OCI-M2 (cell line): ENCODE measurements at regions not wholly inside any gene's neighbourhood (a gene's known extent, or its start where the extent isn't known, plus 50 kb on each side); places are given as distances from the start of the nearest gene placed in this dataset.

Source experiments
- DNase-seq: peaks from one replicate; lab custom pipeline; 2025; ENCODE audit not compliant: unreplicated experiment; lab: John Stamatoyannopoulos, UW

DNA sequence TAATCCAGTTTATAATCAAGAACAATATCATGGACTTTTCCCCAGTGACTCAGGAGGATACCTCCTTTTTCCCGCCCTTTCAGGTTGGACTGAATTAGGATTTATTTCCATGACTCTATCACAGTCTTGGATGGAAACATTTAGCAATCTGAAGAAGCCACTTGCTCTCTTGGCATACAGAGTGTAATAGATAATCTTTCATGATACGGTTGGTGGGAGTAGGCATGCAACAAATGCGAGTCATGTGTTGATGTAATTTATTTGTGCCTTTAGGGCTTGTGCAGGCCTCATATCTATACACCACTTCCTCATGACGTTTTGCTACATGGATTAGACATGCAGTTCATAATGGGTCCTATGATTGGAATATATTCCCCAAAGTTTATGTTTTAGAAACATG is 54.2 kb upstream of the MCTP2 start:
- no peak for DNase-seq

DNA sequence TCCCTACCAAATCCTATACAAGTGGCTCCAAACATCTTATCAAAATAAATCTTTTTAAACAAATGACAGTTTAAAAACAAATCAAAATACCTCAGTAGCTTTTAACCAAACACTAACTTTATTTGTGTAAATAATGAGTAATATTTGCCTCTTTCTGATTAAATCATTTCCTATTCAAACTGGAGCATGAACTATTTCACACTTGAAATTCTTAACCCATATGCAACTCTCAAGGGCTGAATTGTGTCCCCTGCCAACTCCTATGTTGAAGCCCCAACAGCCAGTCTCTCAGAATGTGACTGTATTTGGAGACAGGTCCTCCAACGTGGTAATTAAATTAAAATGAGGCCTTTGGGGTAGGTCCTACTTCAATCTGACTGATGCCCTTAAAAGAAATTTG is 55.9 kb upstream of the MCTP2 start:
- no peak for DNase-seq

DNA sequence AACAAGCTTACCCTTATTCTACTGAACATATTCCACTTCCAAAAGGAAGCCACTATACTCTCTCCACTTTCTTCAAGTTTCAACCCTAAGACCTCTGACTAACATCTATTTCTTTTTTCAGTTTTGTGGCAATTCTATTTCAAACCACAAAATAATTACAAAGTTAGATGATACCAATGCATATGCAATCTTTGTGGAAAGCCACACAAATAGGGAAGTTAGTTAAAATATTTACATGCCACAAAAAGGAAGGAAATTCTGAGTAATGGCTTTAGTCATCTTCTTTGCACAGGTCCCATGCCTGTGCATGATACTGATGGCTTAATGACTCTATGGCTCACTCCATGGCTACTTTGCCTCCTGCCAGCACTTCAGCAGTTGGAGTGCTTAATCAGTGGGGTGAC is 57.0 kb upstream of the MCTP2 start:
- no peak for DNase-seq

DNA sequence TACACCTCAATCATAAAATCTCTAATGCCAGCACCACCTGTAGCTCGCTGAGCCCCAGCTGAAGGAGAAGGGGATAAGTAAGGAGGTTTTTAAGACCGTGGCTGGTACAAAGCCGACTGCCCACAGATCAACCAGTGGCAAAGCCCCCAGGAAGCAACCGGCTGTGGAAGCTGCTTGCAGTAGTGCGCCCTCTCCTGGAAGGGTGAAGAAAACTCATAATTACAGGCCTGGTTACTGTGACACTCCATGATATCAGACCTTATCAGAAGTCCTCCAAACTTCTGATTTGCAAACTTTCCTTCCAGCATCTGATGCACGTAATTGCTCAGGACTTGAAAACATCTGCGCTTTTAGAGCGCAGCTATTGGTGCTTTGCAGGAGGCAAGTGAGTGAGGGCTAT is 63.1 kb upstream of the MCTP2 start:
- DNase-seq = no peak

DNA sequence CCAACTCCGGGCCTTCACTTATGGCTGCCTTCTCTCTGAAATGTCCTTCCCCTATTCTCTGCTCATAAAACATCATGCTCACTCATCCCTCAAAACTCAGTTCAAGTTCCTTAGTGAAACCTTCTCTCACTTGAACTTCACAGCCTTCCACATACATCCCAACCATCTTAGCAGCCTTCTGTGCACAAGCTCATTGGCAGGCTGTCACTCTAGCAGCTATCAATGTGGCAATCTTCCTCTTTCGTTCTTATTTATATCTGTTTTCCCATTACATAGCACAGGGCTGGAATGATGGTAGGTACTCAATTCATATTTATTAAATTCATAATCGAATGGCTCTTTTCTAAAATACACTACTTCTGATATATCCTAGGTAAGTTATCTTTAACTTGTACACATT is 66.4 kb upstream of the MCTP2 start:
- no peak for DNase-seq

DNA sequence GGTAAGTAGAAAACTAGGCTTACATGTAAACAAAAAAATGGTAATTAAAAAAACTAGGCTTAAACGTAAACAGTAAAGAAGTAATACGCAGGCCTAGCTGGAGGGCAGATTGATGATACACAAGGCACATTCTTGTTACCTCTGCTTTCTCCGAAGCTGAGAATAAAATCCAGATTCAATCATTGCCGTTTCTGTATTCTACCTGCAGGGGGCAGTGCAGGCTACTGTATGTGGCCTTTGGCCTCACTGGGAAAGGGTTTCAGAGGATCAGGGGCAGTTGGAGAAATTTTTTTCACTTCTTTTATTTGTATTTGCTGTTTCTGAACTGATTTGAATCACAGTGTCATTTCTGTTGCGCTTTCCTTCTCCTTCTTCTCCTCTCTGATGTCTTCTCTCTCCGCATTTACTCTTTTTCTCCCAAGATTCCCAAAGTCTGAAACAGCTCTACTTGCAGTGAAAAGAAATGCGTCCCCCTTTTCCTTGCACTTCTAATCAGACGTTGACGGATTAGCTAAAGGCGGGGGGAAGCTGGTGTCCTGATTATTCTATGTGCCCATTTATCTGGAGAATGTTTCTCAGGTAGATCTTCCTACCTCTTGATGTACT is 67.1 kb upstream of the MCTP2 start:
- no peak for DNase-seq

DNA sequence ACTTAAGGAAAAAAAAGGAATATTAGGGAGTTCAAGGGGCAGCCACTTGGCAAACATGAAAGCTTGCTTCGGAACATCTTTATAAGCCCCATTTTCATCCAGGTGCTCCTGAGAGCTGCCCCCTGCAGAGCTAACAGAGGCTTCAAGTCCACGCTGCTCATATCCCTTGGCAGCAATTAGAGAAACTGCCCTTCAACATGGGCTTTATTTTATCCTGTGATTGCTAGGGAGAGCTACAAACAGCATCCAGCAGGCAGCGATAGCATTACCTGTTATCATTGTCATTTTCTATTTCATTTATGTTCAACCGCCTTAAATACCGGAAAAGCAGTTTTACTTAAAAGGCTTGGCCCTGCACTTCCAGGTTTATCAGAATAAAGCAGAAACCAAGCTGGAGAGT is 68.4 kb upstream of the MCTP2 start:
- no peak for DNase-seq

DNA sequence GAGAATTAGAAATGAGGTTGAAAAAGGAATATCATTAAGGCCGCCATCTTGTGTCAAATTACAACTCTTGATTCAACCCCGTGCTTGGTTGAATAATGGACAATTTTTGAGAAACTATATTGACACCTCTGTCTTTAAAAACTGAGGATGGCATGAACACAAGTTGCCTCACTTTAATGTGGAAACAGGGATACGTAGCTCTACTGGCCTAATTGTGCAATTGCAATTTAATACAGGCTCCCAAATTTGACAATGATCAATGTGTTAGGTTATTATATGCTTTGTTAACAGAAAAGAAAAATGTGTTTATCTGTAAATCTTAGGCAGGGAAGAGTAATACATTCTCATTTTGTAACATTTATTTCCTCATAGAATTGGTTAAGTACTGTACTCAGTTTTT is 77.1 kb upstream of the MCTP2 start:
- DNase-seq = no peak

DNA sequence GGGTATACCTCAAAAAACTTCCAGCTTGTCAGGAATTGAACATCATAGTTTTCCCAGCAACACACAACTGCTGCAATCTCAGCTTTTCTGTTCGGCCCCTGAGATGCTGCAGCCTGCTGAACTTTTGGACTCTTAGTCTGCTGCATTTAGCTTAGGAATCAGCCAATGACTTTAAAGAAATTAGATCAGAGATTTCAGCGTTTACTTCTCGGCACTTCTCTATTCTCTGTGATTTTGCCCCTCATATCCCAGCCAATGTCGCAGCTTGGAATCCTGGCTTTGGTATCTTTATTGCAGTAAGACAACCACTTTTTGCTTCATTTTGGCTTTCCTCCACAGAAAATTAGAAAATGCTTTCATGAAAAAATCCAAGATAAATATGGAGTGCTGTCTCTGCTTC is 86.3 kb upstream of the MCTP2 start:
- no peak for DNase-seq

DNA sequence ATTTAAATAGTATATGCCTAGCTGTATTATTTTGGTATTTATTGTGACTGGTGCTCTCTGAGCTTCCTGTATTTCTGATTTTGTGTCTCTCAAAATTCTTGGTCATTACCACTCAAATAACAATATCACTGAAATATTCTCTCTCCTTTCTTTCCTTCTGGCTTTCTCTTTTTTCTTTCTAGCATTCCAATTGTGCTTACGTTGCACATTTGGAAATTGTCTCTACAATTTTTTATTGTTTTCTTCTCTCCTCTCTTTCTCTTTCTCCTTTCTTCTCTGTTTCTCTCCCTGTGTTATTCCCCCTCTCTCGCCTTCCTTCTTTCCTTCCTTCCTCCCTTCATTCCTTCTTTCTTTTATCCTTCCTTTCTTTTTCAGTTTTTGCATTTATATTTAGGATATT is 89.6 kb upstream of the MCTP2 start:
- DNase-seq = no peak

DNA sequence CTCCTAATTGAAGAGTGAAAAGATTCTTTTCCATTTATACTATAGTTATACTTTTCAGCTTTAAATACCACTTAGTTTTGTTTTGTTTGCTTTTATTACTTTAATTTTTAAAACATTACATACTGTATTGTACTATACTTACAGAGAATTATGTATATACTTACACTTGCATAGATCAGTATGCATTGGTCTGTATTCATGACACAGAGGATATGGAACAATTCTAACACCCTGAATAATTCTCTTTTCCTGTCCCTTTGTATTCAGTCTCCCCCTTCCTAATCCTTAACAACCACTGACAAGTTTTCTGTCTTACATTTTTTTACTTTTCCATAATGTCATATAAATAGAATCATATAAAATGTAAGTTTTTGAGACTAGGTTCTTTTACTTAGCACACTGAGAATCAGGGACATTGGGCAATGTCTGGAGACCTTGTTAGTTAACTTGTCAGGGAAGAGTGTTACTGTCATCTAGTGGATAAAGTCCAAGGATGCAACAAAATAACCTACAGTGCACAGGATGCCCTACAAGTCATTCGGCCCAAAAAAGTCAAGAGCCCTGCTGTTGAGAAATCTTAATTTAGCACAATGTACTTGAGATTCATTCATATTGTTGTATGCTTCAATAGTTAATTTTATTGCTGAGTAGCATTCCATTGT is 95.7 kb upstream of the MCTP2 start:
- no peak for DNase-seq

DNA sequence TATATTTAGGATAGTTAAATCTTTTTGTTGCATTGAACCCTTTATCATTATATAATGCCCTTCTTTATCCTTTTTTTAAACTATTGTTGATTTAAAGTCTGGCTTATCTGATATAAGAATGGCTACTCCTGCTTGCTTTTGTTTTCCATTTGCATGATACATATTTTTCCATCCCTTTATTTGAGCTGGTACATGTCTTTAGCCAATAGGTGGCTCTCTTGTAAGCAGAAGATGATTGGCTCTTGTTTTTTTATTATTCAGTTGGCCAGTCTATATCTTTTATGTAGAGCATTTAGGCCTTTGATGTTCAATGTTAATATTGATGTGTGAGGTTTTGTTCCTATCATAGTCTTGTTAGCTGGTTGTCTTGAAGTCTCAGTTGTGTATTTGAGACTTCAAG is 99.5 kb upstream of the MCTP2 start:
- no peak for DNase-seq

DNA sequence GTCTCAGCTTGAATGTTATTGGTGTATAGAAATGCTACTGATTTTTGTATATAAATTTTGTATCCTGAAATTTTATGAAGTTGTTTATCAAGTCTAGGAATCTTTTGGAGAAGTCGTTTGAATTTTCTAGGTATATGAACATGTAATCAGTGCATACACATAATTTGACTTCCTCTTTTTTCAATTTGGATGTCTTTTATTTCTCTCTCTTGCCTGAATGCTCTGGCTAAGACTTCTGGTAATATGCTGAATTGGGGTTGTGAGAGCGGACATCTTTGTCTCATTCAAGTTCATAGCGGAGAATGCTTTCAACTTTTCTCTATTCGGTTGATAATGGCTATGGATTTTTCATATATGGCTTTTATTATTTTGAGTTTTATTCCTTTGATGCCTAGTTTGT is 100.9 kb upstream of the MCTP2 start:
- DNase-seq = no peak

DNA sequence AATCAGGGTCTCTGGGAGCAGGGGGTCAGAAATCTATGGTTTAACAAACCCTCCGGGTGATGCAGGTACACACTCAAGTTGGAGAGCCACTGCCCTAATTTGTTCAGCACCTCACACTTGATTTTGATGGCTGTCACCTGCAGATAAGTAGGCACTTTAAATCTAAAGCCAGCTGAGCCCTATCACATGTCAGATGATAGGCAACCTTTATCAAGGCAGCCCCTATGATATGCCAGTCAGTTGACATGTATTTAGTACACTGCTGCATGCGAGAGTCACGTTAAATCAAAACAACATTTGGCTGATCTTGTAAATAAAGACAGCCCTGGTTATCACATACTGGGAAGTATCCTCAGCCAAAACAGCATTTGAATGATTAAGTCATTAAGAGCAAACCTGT is 104.4 kb upstream of the MCTP2 start:
- DNase-seq = no peak

DNA sequence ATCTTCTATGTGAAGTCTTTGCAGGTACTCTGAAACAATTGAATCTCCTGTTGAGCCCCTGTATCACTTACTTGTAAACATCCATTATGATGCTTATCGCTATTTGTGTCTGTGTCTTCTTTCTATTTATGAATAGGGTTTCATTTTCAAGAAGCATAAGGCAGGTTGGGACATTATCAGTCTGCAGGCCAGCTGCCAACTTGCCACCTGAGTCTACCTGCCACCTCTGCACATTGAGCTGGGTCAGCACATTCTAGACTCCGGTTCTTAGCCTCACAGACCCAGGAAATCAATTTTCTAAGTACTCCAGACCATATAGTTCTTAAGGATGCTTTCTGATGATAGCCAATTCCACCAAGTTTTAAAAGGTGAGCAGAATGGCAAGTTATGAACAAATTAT is 105.7 kb upstream of the MCTP2 start:
- no peak for DNase-seq

DNA sequence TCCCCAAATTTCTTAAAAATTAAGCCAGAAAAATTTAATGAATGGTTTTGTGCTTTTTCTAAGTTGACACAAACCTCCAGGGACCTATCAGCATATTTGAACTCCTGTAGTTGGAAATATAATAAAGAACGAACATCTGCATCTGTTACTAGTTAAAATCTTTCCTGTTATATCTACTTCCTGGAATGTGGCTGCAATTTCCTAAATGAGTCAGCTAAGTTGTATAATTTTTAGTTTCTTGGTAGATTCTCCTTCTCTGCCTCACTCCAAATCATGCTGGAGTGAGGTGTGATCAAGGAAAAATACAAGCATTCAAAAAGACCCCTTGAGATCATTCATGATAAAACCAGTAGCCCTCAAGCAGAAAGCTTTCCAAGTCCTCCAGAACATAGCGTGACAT is 106.2 kb upstream of the MCTP2 start:
- no peak for DNase-seq

DNA sequence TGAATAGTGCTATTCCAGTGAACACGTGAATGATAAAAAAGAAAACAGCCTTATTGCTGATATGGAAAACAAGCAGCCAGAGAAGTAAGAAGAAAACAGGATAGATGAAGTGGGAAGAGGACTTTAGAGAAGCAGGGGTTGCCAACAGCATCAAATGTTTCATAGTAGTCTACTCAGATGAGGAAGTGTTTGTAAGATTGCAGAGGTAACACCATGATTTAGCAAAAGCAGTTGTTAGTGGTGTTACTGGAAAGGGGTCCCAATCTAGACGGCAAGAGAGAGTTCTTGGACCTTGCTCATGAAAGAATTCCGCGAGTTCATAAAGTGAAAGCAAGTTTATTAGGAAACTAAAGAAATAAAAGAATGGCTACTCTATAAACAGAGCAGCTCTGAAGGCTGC is 108.8 kb upstream of the MCTP2 start:
- DNase-seq = no peak

DNA sequence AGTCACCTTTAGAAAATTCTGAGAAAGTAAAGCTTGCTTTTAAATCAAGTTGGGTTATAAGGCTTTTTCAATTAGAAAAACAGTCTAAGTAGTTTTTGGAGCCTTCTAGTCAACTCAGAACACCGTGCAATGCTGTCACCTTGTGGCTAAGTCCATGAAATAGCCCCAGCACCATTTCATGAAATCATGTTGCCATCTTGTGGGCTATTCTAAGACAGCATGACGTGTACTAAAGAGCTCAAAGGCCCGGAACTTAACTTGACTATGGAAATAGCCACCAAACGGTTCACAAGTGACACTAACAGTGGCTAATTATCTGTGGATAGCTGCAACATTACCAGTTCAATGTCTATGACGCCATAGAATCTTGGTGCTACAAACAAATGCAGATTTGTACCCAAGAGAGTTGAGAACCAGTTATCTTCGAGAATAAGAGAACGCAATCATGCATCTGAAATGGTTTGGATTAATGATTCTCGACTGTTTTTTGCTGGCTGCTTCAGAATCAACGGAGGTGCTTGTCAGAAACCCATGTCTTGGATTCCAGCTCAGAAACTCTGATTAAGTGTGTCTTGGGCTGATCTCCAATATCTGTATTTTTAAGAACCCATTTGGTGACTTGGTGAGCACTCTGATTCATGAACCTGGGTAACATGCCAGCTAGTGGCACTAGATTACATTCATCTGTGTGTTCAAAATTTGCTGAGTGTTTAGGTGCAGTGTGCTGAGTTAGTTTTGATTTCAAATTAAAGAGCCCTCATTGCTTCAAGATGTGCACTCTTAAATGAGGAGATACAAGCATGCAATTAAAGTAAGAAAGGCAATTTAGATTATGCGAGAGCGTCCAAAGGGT is 111.2 kb upstream of the MCTP2 start:
- peak; percentile 18 for DNase-seq

DNA sequence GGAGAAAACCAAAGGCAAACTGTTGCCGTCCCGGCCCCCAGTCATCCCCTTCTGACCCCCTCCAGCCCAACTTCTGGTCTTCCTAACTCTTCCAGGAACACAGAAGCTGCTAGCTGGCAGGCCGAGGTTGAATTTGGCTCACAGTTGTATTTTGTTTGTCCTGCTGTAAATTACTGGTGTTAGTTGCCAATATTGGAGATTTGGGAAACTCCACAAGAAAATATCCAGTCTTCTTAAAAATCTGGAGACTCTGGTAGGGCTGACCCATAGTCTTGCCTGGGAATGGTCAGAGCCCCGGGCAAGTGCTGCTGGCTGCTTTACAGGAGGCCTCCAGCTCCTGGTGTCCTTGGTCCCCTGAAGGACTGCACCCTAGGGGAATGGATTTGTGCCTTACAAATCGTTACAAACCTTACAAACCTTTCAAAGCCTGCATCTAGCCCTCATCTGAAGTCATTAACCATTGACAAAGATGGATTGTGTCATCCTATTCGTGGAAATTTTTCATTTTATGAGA is 112.0 kb upstream of the MCTP2 start:
- no peak for DNase-seq

DNA sequence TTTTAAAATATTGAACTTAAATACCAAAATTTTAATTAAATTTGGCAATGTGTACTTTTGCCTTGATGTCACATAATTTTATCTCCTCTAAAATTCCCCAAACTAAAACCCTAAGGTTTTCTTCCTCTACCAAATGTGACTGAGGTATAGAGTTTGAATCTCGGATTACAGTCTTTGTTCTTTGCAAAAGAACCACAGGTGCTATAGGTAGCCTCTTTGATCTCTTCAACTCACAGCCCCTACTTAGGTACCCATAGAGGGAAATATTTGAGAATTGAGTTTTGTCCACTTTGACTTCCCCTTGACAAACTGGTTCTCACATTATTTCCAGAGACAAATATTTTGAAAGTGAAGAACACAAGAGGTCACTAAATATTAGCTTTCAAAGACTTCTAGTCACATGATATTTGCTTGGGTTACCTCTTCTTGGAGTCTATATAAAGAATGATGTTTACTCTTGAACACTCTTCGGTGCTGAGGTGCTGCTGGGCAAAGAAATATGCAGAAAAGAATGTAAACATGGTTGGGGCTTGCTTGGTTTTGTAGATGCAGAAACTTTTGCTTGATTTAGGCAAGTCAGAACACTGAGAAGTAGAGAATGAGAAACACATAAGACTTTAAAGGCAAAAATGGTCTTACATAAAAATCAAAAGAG is 120.8 kb upstream of the MCTP2 start:
- no peak for DNase-seq

DNA sequence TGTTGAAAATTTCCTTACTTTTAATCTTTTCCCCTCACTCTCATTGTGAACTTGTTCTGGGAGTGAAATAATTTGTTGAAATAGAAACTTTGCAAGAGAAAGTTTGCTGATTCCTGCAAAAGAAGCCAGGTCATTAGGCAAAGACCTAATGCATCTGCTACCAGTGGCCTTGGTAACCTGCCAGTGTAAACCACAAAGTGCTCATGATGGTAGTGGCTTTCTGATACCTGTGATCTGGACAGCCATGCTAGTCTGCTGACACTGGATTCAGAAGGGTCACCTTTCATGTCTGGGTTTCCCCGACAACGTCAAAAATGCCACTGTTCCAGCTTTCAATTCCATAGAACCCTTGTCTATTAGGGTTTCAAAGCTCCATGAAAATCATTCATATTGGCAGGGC is 123.7 kb upstream of the MCTP2 start:
- DNase-seq = no peak

DNA sequence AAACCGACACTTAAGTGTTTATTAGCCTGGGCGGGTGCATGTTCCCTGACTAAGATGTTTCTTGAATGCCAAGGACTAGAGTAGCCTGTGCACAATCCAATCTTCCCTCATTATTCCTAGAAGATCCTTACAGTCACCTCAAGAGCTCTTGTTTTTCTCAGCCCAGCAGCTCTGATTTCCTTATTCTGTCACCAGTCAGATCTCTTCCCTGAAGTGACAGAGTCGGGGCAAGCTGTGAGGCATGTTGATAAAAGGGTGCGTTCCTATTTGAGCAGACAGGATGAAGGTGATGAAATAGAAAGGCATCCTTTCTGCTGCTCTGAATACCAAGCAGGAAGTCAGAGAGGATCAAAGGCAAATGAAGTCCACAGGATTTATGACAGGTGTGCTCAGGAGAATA is 125.6 kb upstream of the MCTP2 start:
- no peak for DNase-seq
